ACC112 (cell line): ENCODE measurements at regions not wholly inside any gene's neighbourhood (a gene's known extent, or its start where the extent isn't known, plus 50 kb on each side); places are given as distances from the start of the nearest gene placed in this dataset.

Experiments used
- H2AFZ ChIP-seq: fragments of 200-600 bp; sonication (generic); one replicate; pipeline ENCODE4 v1.6.0; 2017; ENCODE audit warnings: antibody characterized with exemption, low read length; ENCODE audit not compliant: unreplicated experiment
- H3K27ac ChIP-seq: fragments of 200-600 bp; sonication (generic); 2 replicates; pipeline ENCODE4 v1.5.1; 2014; ENCODE audit warnings: low read depth, mild to moderate bottlenecking, antibody characterized with exemption, low read length, moderate library complexity
- H3K27me3 ChIP-seq: fragments of 200-600 bp; sonication (generic); 2 replicates; pipeline ENCODE4 v1.6.1; 2014; ENCODE audit warnings: mild to moderate bottlenecking, antibody characterized with exemption, low read length, moderate library complexity, mixed read lengths; ENCODE audit not compliant: insufficient read depth
- H3K36me3 ChIP-seq: fragments of 200-600 bp; sonication (generic); 2 replicates; pipeline ENCODE4 v1.6.1; 2016; ENCODE audit warnings: mild to moderate bottlenecking, antibody characterized with exemption, low read length, moderate library complexity, mixed read lengths; ENCODE audit not compliant: insufficient read depth
- H3K4me1 ChIP-seq: fragments of 200-600 bp; sonication (generic); one replicate; pipeline ENCODE4 v1.6.1; 2016; ENCODE audit warnings: low read length, mixed read lengths; ENCODE audit not compliant: insufficient read depth, unreplicated experiment, control insufficient read depth
- H3K4me3 ChIP-seq: fragments of 200-600 bp; sonication (generic); 2 replicates; pipeline ENCODE4 v1.5.1; 2014; ENCODE audit warnings: mild to moderate bottlenecking, low read depth, low read length
- H3K79me2 ChIP-seq: fragments of 200-600 bp; sonication (generic); one replicate; pipeline ENCODE4 v1.6.0; 2016; ENCODE audit warnings: low read length; ENCODE audit not compliant: control insufficient read depth, unreplicated experiment, insufficient read depth

GRCh38 chr3:83890039-83890762, 1068.6 kb upstream of the CADM2 start:
- no peak overlapping the region for H3K27ac ChIP-seq
- H3K4me3 ChIP-seq, result no peak overlapping the region
- no peaks in the 10 kb centered on the region for H3K36me3 ChIP-seq
- no peaks in the 10 kb centered on the region for H3K79me2 ChIP-seq
- H3K27me3 ChIP-seq, result no peaks in the 10 kb centered on the region
- H2AFZ ChIP-seq, result no peak overlapping the region
- H3K4me1 ChIP-seq, result no peaks in the 10 kb centered on the region

DNA sequence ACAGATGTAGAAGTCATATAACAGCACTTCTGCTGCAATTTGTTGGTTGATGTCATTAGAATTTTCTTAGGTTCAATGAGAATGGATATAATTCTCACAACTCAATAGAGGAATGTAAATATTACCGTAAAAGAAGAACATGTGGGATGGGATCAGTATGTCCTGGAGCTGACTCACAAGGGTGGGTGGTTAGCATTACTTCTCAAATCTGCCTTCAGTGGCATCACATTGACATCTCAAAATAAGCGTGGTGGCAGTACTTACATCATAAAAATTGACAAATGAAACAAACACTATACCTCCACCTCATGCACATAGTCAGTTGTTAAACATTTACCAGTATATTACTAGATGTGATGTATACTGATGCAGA, 1068.0 kb upstream of the CADM2 start:
- Histone ChIP-seq H2AFZ (no peak overlapping the region), H3K36me3 (no peaks in the 10 kb centered on the region), H3K4me1 (no peaks in the 10 kb centered on the region), H3K27ac (no peak overlapping the region), H3K79me2 (no peaks in the 10 kb centered on the region), H3K4me3 (no peak overlapping the region), H3K27me3 (no peaks in the 10 kb centered on the region)

DNA sequence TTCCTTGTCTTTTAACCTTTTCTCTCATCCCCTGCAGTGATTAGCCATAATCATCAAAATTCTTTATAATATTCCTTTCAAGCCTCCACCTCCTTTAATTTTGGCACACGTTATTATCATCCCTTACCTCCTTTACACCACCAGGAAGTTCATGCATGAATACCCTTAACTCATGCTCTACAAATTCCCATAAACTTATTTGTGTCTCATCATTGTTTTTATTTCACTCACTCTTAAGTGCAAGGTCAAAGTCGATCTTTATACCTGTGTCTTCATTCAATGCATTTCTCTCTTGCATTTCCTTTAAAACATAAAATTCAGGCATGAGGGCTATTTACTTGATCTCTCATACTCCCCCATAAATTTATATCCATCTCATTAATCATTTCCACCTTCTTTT, 1064.6 kb upstream of the CADM2 start:
- no peak overlapping the region for H2AFZ ChIP-seq
- no peaks in the 10 kb centered on the region for H3K79me2 ChIP-seq
- H3K4me3 ChIP-seq, result no peak overlapping the region
- H3K4me1 ChIP-seq, result no peaks in the 10 kb centered on the region
- H3K27me3 ChIP-seq, result no peaks in the 10 kb centered on the region
- H3K36me3 ChIP-seq, result no peaks in the 10 kb centered on the region
- no peak overlapping the region for H3K27ac ChIP-seq

GRCh38 chr3:83895892-83896291, 1062.9 kb upstream of the CADM2 start:
- no peak overlapping the region for H2AFZ ChIP-seq
- H3K79me2 ChIP-seq, result no peaks in the 10 kb centered on the region
- H3K4me1 ChIP-seq, result no peaks in the 10 kb centered on the region
- no peaks in the 10 kb centered on the region for H3K27me3 ChIP-seq
- no peak overlapping the region for H3K27ac ChIP-seq
- no peak overlapping the region for H3K4me3 ChIP-seq
- no peaks in the 10 kb centered on the region for H3K36me3 ChIP-seq

DNA sequence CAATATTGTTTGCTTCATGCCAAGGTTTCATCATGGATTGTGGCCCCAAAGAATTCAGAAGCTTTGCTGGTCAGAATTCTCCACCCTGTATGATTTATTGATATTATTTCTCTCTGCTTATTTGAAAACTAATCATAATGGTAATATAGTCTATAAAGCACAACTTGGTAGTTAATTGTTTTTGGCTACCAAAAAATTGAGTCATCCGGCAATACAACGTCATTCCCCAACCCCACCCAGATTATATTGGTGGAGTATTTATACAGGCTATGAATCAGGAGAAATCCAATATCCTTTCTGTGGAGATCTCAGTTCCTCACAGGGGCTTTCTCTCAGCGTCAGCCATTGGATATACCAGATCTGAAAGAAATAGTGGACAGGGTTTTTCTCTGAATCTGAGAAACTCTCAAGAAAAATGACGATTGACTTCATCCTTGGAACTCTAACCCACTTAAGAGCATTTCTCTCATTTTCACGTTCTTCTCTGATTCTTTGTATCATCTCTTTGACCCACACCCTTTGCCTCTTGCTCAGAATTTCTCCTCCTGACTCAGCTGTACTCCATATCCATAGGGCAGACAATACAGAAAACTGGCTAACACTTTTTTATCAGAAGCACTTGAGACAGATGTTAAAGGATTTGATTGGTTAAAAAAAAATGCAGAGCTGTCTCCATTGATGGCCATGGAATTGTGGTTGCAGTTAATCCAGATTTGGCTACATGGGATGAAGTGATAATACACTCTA, 1055.8 kb upstream of the CADM2 start:
- Histone ChIP-seq H3K4me3 (no peak overlapping the region), H3K4me1 (no peaks in the 10 kb centered on the region), H2AFZ (no peak overlapping the region), H3K36me3 (no peaks in the 10 kb centered on the region), H3K79me2 (no peaks in the 10 kb centered on the region), H3K27ac (no peak overlapping the region), H3K27me3 (no peaks in the 10 kb centered on the region)

- no peaks in the 10 kb centered on the region for H3K79me2 ChIP-seq
- H3K4me1 ChIP-seq, result no peaks in the 10 kb centered on the region
- no peaks in the 10 kb centered on the region for H3K36me3 ChIP-seq
- H3K27me3 ChIP-seq, result no peaks in the 10 kb centered on the region
- H3K27ac ChIP-seq, result no peak overlapping the region
- H3K4me3 ChIP-seq, result no peak overlapping the region
- H2AFZ ChIP-seq, result no peak overlapping the region
These were observed 1045.4 kb upstream of the CADM2 start for GRCh38 chr3:83913381-83913780.

DNA sequence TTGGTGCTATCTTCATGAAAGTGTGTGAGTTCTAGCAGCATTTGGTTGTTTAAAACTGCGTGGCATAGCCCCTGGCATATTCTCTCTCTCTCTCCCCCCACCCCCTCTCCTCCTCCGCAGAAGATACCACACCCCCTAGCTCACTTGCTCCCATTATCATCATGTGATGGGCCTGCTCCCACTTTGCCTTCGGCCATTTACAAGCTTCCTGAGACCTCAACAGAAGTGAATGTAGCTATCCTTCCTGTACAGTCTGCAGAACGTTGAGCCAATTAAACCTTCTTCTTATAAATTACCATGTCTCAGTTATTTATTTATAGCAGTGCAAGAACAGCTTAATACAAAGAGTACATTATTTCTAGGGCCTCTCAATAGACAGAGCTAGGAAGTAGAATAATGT, 1032.5 kb upstream of the CADM2 start:
- no peak overlapping the region for H3K27ac ChIP-seq
- no peaks in the 10 kb centered on the region for H3K36me3 ChIP-seq
- no peaks in the 10 kb centered on the region for H3K79me2 ChIP-seq
- H3K27me3 ChIP-seq, result no peaks in the 10 kb centered on the region
- H3K4me1 ChIP-seq, result no peaks in the 10 kb centered on the region
- no peak overlapping the region for H2AFZ ChIP-seq
- no peak overlapping the region for H3K4me3 ChIP-seq

DNA sequence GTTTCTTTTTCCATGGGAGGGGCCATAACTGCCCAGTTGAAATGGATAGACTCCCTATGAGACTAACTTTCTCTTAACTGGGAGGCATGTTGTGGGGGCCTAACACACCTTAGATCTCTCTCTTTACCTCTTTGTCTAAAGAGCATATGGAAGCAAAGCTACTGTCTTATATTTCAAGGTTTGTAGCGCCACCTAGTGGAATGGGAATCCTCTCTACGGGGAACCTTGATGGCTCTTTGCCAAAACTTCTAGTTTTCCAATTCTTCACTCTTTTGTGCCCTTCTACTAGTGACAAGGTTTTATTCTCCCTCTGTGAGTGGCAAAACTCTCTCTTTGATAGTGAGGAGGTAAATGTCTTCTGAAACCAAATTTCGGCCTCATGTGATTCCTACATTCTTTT, 1030.4 kb upstream of the CADM2 start:
- Histone ChIP-seq H3K36me3 (no peaks in the 10 kb centered on the region), H3K4me3 (no peak overlapping the region), H3K4me1 (no peaks in the 10 kb centered on the region), H3K27ac (no peak overlapping the region), H2AFZ (no peak overlapping the region), H3K79me2 (no peaks in the 10 kb centered on the region), H3K27me3 (no peaks in the 10 kb centered on the region)

- H3K4me1 ChIP-seq, result no peaks in the 10 kb centered on the region
- no peak overlapping the region for H2AFZ ChIP-seq
- H3K27ac ChIP-seq, result no peak overlapping the region
- H3K27me3 ChIP-seq, result no peaks in the 10 kb centered on the region
- no peak overlapping the region for H3K4me3 ChIP-seq
- H3K79me2 ChIP-seq, result no peaks in the 10 kb centered on the region
- no peaks in the 10 kb centered on the region for H3K36me3 ChIP-seq
These were observed 1029.9 kb upstream of the CADM2 start for GRCh38 chr3:83928903-83929302.

DNA sequence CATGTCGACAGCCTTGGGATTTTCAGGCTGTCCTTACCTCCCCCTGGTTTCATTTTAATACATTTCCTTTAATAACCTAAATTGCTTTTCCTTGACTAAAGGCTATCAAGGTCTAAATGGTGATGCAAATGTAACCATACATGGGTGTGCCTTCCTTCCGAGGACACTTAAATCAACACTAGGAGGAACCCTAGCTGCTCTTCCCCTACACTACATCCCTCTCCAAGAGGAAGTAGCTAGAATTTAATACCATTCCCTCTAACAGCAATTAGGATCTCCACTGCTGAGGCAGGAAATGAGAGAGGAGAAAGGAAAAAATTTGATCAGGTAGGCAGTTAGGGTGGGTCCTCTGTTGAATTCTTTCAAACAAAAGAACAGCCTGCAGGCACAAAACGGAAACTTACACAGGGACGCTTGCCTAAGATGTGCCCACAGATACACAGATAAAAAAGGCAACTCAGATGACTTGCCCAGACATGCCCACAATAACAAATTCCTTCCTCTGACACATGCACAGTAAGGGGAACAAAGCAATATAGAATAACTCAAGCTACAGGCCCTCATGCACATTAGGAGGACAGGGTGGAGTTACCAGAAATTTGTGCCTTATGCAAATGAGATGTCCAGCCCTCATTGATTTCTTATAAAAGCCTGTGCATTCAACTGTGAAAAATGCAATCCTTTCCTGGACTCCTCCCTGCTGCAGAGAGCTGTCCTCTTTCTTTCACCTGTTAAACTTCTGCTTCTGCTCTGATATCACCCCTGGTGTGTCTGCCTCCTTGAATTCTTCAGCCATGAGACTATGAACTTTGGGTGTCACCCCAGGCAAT, 1024.4 kb upstream of the CADM2 start:
- H3K4me3 ChIP-seq, result no peak overlapping the region
- no peaks in the 10 kb centered on the region for H3K27me3 ChIP-seq
- no peak overlapping the region for H3K27ac ChIP-seq
- H3K36me3 ChIP-seq, result no peaks in the 10 kb centered on the region
- no peak overlapping the region for H2AFZ ChIP-seq
- H3K4me1 ChIP-seq, result no peaks in the 10 kb centered on the region
- H3K79me2 ChIP-seq, result no peaks in the 10 kb centered on the region
